ENCODE measurements at regions not wholly inside any gene's neighbourhood (a gene's known extent, or its start where the extent isn't known, plus 50 kb on each side); places are given as distances from the start of the nearest gene placed in this dataset.

DNA sequence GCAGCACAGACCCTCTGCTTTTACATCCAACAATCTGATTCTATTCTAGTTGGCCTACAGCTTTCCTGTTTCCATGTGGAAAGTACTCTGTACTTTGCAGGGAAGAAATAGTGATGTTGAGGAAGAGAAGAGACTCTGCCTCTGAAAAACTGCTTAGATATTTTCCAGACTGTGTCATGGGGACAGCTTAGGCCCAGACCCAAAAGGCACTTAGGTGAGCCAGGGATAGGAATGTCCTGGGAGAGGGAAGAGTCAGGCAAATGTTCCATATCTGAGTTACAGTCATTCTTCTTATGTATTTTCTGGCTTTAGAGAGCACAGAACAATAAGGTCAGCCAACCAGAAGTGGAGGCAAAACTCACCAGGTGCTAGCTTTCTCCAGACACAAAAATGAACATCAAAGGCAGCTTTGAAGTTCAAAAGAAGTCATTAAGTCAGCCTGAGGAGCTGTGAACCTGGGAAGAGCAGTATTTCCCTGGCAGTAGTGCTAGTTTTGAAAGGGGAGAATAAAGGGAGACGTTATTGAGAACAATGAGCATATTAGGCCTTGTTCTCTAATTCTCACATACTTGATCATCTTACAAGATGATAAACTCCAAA lies 199.7 kb upstream of the LMNTD1 start:
- DNase-seq (ENCODE audit: low read depth in 2 of 2), result no peak

- no peak for DNase-seq (ENCODE audit: low read depth in 2 of 2)
These were observed 202.3 kb upstream of the LMNTD1 start for GRCh38 chr12:25755136-25755970.

DNA sequence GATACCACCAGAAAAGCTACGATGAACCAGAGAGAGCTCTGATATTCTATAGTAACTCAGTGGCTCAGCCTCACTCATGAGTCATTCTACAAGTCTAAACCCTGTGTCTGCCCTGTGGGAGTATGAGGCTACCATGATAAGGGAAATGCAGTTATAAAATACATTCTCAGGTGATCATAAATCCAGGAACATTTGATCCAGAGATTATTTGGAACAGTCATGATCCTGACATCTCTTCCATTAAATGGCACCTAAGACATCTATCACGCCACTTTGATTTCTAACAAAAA lies 202.6 kb upstream of the RASSF8 start:
- DNase-seq (ENCODE audit: low read depth in 2 of 2), result no peak

GRCh38 chr12:25757037-25757665 lies 201.3 kb upstream of the RASSF8 start:
- no peak for DNase-seq (ENCODE audit: low read depth in 2 of 2)

- DNase-seq (ENCODE audit: low read depth in 2 of 2), result no peak
These were observed 198.7 kb upstream of the RASSF8 start for GRCh38 chr12:25759752-25760151.

DNA sequence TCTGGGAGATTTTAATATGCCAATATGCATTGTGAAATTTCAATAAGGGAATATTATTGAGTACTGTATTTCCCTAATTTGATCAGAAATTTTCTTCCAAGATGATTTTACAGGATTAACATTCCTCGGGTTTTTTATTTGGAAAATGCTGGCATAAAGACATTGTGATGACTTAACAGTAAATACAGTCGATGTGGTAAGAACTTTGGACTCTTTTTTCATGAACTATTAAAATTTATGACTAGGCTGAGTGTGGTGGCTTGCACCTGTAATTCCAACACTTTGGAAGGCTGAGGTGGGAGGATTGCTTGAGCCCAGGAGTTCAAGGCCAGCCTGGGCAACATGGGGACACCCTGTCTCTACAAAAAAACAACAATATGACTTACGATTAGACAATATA lies 197.1 kb upstream of the RASSF8 start:
- no peak for DNase-seq (ENCODE audit: low read depth in 2 of 2)

- DNase-seq (ENCODE audit: low read depth in 2 of 2), result no peak
These were observed 194.1 kb upstream of the RASSF8 start for GRCh38 chr12:25764409-25764808.

DNA sequence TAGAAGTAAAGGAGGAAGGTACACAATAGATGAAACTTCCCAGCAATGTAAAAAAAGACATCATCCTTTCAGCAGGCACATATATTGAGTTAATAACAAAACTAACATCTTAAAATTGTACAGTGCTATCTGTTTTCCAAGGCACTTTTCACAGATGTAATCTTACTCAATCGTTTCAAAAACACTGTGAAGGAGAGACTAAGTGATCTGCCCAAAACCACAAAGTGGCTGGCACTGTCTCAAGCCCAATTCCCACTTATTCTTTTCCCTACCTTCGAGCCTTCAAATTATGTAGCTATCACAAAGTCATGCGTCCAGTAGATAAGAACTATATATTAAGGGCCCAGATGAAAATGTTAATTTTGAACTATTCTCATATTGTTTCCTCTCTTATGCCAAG lies 193.6 kb upstream of the RASSF8 start:
- no peak for DNase-seq (ENCODE audit: low read depth in 2 of 2)

- no peak for DNase-seq (ENCODE audit: low read depth in 2 of 2)
These were observed 190.9 kb upstream of the RASSF8 start for GRCh38 chr12:25767606-25768005.

GRCh38 chr12:25768151-25768550 lies 190.3 kb upstream of the RASSF8 start:
- DNase-seq (ENCODE audit: low read depth in 2 of 2), result no peak

- DNase-seq (ENCODE audit: low read depth in 2 of 2), result peak; percentile 7 to 82
These were observed 189.2 kb upstream of the RASSF8 start for GRCh38 chr12:25769082-25769945.

DNA sequence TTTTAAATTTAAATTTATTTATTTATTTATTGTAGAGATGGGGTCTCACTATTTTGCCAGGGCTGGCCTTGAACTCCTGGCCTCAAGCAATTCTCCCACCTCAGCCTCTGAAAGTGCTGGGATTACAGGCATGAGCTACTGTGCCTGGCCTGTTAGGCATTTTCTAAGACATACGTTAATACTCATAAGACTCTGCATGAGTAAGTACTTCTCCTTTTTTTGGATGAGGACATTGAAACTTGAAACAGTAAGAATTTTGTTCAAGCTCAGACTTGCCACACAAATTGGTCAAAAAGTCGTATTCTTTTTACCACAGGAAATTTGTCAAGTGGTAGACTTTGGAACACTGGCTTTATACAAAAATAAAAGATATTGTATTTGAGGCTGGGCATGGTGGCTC lies 187.4 kb upstream of the RASSF8 start:
- no peak for DNase-seq (ENCODE audit: low read depth in 2 of 2)

DNA sequence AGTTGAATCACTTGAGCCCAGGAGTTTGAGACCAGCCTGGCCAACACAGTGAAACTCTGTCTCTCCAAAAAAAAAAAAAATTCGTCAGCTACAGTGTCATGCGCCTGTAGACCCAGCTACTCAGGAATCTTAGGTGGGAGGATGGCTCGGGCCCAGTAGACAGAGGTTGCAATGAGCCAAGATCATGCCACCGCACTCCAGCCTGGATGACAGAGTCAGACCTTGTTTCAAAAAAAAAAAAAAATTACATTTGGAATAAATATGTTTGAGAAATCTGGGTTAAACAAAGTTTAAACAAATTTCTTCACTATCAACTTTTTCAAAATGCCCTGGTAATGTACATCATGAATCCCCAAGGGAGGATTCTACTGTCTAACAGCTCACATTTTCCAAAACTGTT lies 187.0 kb upstream of the RASSF8 start:
- DNase-seq (ENCODE audit: low read depth in 2 of 2), result no peak

DNA sequence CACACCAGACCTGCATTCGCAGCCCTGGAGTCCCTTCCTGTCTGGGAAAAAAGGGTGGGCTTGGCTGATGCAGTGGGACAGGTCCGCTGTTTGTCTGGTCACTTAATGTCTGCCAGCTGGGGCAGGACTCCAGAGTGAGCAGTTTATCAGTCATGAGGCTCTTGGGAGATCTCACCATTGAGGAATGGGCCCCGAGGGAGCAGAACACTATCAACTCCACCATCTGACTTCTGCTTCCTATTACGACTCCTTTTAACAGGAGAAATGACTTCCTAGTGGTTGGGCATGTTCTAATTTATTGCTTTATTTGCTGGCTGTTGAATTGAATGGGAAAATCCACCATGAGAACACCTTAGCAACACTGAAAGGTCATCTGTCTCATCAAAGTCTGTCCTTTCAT lies 182.5 kb upstream of the RASSF8 start:
- peak in 1 of 2 donors; percentile 84 for DNase-seq (ENCODE audit: low read depth in 2 of 2)

DNA sequence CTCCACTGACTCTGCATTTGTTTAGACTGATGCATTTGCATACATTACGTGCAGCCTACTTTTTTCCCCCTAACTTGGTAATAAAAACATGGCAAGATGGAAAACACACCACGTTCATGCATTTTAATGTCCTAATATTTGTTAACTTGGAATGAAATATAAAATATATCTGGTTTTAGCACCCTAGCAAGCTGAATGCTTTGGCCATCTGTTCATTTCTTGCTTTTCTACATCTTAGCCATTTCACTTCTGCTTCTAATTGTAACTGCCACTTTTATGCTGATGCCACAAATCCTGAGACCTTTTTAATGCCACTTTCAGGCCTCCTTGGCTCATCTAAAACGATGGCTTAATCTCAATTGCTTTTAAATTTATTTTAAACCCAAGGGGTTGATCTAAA lies 177.7 kb upstream of the RASSF8 start:
- DNase-seq (ENCODE audit: low read depth in 2 of 2), result no peak

DNA sequence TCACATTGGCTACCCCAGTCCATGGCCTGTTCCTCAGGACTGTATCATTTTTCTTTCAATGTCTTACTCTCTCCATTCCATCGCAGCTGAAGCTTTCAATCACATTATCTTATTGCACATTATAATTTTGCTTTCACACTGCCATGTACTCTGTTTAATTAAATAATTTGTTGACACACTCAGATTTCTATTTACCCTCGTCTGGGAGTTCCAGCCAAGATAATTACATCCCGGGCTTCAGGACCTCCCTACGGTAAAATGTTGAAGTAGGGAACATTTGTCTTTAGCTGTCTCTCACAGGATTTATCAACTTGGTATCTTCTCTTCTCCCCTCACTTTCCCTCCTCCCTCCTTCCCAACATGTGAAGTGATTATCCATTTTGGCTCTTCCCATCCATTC lies 177.2 kb upstream of the RASSF8 start:
- no peak for DNase-seq (ENCODE audit: low read depth in 2 of 2)

DNA sequence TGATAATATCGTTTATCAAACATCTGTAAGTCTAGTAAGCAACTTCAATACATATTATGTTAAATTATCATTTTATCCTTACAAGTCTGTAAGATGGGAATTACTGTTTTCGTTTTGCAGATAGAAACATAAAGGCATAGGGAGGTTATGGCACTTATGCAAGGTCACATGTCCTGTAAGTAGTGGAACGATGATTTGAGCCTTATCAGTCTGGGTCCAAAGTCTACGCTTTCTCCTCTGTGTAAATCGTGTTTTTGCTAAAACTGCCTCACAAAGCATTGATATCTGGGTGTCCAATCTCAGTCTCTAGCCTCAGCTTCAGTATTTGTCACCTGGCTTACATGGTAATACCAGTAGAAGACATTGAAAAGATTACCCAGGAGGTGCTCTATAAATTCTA lies 174.9 kb upstream of the RASSF8 start:
- no peak for DNase-seq (ENCODE audit: low read depth in 2 of 2)

GRCh38 chr12:25784669-25785068 lies 173.8 kb upstream of the RASSF8 start:
- peak in 1 of 2 donors; percentile 23 for DNase-seq (ENCODE audit: low read depth in 2 of 2)

DNA sequence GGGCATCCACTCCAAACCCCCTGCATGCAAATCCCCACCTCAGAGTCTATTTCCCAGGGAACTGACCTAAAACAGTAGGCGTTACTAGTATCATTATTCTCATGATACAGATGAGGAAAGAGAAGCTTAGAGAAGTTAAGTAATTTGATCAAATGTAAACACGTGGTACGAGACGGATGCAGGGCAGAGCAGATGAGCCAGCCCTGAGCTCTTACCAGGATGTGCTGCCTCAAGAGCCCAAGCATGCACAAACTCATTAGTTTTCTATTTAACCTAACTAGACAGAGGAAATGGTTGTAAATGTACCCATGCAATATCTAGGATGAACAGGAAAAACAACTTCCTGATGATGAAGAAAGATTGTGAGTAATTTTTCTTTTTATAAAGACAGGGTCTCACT lies 173.3 kb upstream of the RASSF8 start:
- peak in 1 of 2 donors; percentile 74 for DNase-seq (ENCODE audit: low read depth in 2 of 2)

DNA sequence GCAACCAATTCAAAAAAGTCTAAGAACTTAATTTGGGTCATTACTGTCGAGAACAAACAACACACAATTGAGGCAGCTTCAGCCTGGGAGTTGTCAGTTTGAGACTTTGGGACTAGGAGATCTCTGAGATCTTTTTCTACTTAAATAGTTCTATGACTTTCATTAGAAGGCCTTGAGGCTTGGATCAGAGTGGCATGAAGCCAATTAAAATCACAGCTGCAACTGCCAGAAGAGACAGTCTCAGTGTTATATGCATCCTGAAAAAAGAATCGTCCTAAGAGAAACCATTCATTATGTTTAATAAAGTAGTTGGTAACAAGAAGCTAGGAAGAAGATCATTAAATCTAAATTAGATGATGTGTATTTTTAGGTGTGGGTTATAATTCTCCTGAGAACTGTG lies 170.8 kb upstream of the RASSF8 start:
- DNase-seq (ENCODE audit: low read depth in 2 of 2), result no peak

- DNase-seq (ENCODE audit: low read depth in 2 of 2), result peak in 1 of 2 donors; percentile 28
These were observed 169.6 kb upstream of the RASSF8 start for GRCh38 chr12:25788707-25789442.
